Gastrocnemius medialis (tissue), 4 donors: ENCODE measurements at regions not wholly inside any gene's neighbourhood (a gene's known extent, or its start where the extent isn't known, plus 50 kb on each side); places are given as distances from the start of the nearest gene placed in this dataset.

ENCODE experiments used
- POLR2A ChIP-seq, 2 donors: fragments of 450-650 bp; IDR thresholded peaks; one replicate each; pipeline ENCODE4 v1.6.1; 2017; ENCODE audit warnings: antibody characterized with exemption in 2 of 2, mild to moderate bottlenecking in 2 of 2, moderate library complexity in 2 of 2
- TF ChIP-seq, protein P1 (sequence below), 5 experiments: fragments of 450-650 bp in 3 of 5; fragments of 200-600 bp in 2 of 5; sonication (generic) in 2 of 5; IDR thresholded peaks in 4 of 5; conservative IDR thresholded peaks in 1 of 5; 1 replicate in 4 of 5; 2 replicates in 1 of 5; pipeline ENCODE4 v1.5.1; 2016 to 2019; ENCODE audit warnings: antibody characterized with exemption in 5 of 5, mild to moderate bottlenecking in 3 of 5, moderate library complexity in 3 of 5

GRCh38 chr17:43330876-43331639 lies 67.7 kb upstream of the ARL4D start:
- TF ChIP-seq, protein P1, sequence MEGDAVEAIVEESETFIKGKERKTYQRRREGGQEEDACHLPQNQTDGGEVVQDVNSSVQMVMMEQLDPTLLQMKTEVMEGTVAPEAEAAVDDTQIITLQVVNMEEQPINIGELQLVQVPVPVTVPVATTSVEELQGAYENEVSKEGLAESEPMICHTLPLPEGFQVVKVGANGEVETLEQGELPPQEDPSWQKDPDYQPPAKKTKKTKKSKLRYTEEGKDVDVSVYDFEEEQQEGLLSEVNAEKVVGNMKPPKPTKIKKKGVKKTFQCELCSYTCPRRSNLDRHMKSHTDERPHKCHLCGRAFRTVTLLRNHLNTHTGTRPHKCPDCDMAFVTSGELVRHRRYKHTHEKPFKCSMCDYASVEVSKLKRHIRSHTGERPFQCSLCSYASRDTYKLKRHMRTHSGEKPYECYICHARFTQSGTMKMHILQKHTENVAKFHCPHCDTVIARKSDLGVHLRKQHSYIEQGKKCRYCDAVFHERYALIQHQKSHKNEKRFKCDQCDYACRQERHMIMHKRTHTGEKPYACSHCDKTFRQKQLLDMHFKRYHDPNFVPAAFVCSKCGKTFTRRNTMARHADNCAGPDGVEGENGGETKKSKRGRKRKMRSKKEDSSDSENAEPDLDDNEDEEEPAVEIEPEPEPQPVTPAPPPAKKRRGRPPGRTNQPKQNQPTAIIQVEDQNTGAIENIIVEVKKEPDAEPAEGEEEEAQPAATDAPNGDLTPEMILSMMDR (IDR thresholded peaks at IDR 0.05 in 4 of 5, conservative IDR thresholded peaks at IDR 0.05 in 1 of 5): no peak
- TF ChIP-seq POLR2A (IDR thresholded peaks at IDR 0.05): no peak
